ENCODE measurements at regions not wholly inside any gene's neighbourhood (a gene's known extent, or its start where the extent isn't known, plus 50 kb on each side); places are given as distances from the start of the nearest gene placed in this dataset.

DNA sequence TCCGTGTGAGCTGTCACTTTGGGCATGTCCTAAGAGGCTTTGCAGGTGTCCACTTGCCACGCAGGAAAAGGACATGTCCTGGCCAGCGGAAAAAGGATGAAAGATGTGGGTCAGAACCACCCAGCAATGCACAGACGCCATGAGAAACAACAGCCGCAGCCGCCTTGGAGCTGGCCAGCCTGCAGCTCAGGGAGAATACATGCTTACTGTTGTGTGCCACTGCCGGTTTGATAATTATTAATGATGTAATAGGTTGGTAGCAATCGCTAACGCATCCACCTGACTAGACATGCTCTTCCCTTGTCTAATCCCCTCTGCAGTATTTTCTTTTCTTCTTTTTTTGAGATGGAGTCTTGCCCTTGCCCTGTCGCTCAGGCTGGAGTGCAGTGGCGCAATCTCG, 221.7 kb downstream of the HAUS1 start:
- Histone ChIP-seq H3K9ac (ENCODE audit: low read length) (no peak overlapping the region), H3K79me2 (ENCODE audit: insufficient read depth, low read length) (no peaks in the 10 kb centered on the region), H3K9me3 (ENCODE audit: insufficient read depth, low read depth, low read length) (no peaks in the 10 kb centered on the region), H3K4me2 (ENCODE audit: low read length) (no peak overlapping the region), H3K36me3 (ENCODE audit: insufficient read depth, low read length) (no peaks in the 10 kb centered on the region), H2AFZ (ENCODE audit: low read depth, low read length) (no peak overlapping the region), H3K4me1 (ENCODE audit: insufficient read depth, low read length) (peaks cover 22% of the 10 kb centered on the region), H3K27me3 (ENCODE audit: insufficient read depth, low read length) (no peaks in the 10 kb centered on the region), H3K27ac (ENCODE audit: low read depth, low read length) (no peak overlapping the region), H4K20me1 (ENCODE audit: insufficient read depth, low read length) (no peaks in the 10 kb centered on the region), H3K4me3 (ENCODE audit: insufficient read depth, low read depth, low read length) (no peak overlapping the region)
- no peak for TF ChIP-seq CTCF (IDR thresholded peaks at IDR 0.05; ENCODE audit: insufficient read depth, low read depth, low read length)
- TF ChIP-seq EZH2 (IDR thresholded peaks at IDR 0.05; ENCODE audit: insufficient read depth, low read length), result no peak
- Mint-ChIP-seq H3K9me3 (ENCODE audit: unreplicated experiment) (no peaks in the 10 kb centered on the region), H3K27me3 (ENCODE audit: low read depth, unreplicated experiment) (peaks cover 1% of the 10 kb centered on the region), H3K4me1 (ENCODE audit: low read depth, unreplicated experiment) (peaks cover 21% of the 10 kb centered on the region), H3K4me3 (ENCODE audit: unreplicated experiment) (no peak overlapping the region), H3K27ac (ENCODE audit: unreplicated experiment) (no peak overlapping the region), H3K36me3 (ENCODE audit: low read depth, unreplicated experiment) (no peaks in the 10 kb centered on the region)
- DNase-seq (ENCODE audit: low read depth) (no peak), FAIRE-seq (no peak)

GRCh38 chr18:46329736-46330246, 225.6 kb downstream of the HAUS1 start:
- H3K27ac ChIP-seq (ENCODE audit: low read depth, low read length), result no peak overlapping the region
- no peak overlapping the region for H2AFZ ChIP-seq (ENCODE audit: low read depth, low read length)
- H3K36me3 Mint-ChIP-seq (ENCODE audit: low read depth, unreplicated experiment), result peaks cover 1% of the 10 kb centered on the region
- peaks cover 7% of the 10 kb centered on the region for H3K4me1 ChIP-seq (ENCODE audit: insufficient read depth, low read length)
- no peak for DNase-seq (ENCODE audit: low read depth)
- no peaks in the 10 kb centered on the region for H3K9me3 Mint-ChIP-seq (ENCODE audit: unreplicated experiment)
- no peak overlapping the region for H3K4me3 ChIP-seq (ENCODE audit: insufficient read depth, low read depth, low read length)
- no peak for FAIRE-seq
- no peaks in the 10 kb centered on the region for H3K36me3 ChIP-seq (ENCODE audit: insufficient read depth, low read length)
- peaks cover 25% of the 10 kb centered on the region for H3K27me3 Mint-ChIP-seq (ENCODE audit: low read depth, unreplicated experiment)
- no peak overlapping the region for H3K4me3 Mint-ChIP-seq (ENCODE audit: unreplicated experiment)
- no peak overlapping the region for H3K9ac ChIP-seq (ENCODE audit: low read length)
- no peaks in the 10 kb centered on the region for H3K79me2 ChIP-seq (ENCODE audit: insufficient read depth, low read length)
- peaks cover 6% of the 10 kb centered on the region for H3K4me1 Mint-ChIP-seq (ENCODE audit: low read depth, unreplicated experiment)
- H3K27ac Mint-ChIP-seq (ENCODE audit: unreplicated experiment), result no peak overlapping the region
- H4K20me1 ChIP-seq (ENCODE audit: insufficient read depth, low read length), result no peaks in the 10 kb centered on the region
- no peak overlapping the region for H3K4me2 ChIP-seq (ENCODE audit: low read length)
- peaks cover 16% of the 10 kb centered on the region for H3K27me3 ChIP-seq (ENCODE audit: insufficient read depth, low read length)
- H3K9me3 ChIP-seq (ENCODE audit: insufficient read depth, low read depth, low read length), result no peaks in the 10 kb centered on the region
- no peak for TF ChIP-seq CTCF (IDR thresholded peaks at IDR 0.05; ENCODE audit: insufficient read depth, low read depth, low read length)
- no peak for TF ChIP-seq EZH2 (IDR thresholded peaks at IDR 0.05; ENCODE audit: insufficient read depth, low read length)

- Histone ChIP-seq H3K9ac (ENCODE audit: low read length) (no peak overlapping the region), H3K27ac (ENCODE audit: low read depth, low read length) (no peak overlapping the region), H2AFZ (ENCODE audit: low read depth, low read length) (no peak overlapping the region), H3K4me3 (ENCODE audit: insufficient read depth, low read depth, low read length) (no peak overlapping the region), H3K4me1 (ENCODE audit: insufficient read depth, low read length) (peaks cover 14% of the 10 kb centered on the region), H3K36me3 (ENCODE audit: insufficient read depth, low read length) (no peaks in the 10 kb centered on the region), H3K9me3 (ENCODE audit: insufficient read depth, low read depth, low read length) (no peaks in the 10 kb centered on the region), H3K79me2 (ENCODE audit: insufficient read depth, low read length) (no peaks in the 10 kb centered on the region), H3K27me3 (ENCODE audit: insufficient read depth, low read length) (peaks cover 20% of the 10 kb centered on the region), H3K4me2 (ENCODE audit: low read length) (no peak overlapping the region), H4K20me1 (ENCODE audit: insufficient read depth, low read length) (no peaks in the 10 kb centered on the region)
- no peak for TF ChIP-seq CTCF (IDR thresholded peaks at IDR 0.05; ENCODE audit: insufficient read depth, low read depth, low read length)
- no peak for TF ChIP-seq EZH2 (IDR thresholded peaks at IDR 0.05; ENCODE audit: insufficient read depth, low read length)
- Mint-ChIP-seq H3K36me3 (ENCODE audit: low read depth, unreplicated experiment) (peaks cover 1% of the 10 kb centered on the region), H3K9me3 (ENCODE audit: unreplicated experiment) (no peaks in the 10 kb centered on the region), H3K4me1 (ENCODE audit: low read depth, unreplicated experiment) (peaks cover 12% of the 10 kb centered on the region), H3K27ac (ENCODE audit: unreplicated experiment) (no peak overlapping the region), H3K27me3 (ENCODE audit: low read depth, unreplicated experiment) (peaks cover 34% of the 10 kb centered on the region), H3K4me3 (ENCODE audit: unreplicated experiment) (no peak overlapping the region)
- no peak for DNase-seq (ENCODE audit: low read depth)
- no peak for FAIRE-seq
These were observed 227.1 kb downstream of the HAUS1 start for GRCh38 chr18:46331316-46331715.

Measured in astrocyte (in vitro differentiated cells and primary cell).